ENCODE measurements at regions not wholly inside any gene's neighbourhood (a gene's known extent, or its start where the extent isn't known, plus 50 kb on each side); places are given as distances from the start of the nearest gene placed in this dataset.

DNA sequence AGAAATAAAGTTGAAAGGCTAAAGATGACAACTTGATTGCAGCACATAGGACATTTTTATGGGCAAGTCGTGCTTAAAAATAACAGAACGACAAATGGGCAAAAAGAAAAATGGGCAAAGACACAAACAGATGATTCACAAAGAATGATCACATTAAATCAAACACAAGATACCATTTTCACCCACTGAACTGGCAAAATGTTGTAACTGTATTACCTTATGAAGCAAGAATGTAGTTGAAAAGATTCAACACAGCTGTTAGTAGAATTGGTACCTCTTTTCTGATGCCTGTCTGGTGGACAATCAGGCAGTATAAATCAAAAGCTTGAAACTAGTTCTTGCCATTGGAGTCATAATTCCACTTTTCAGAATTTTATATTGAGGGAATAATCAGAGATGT, 81.0 kb upstream of the PALM2AKAP2 start:
- Mint-ChIP-seq H3K9me3 (peaks cover 5% of the 10 kb centered on the region), H3K27ac (no peak overlapping the region), H3K27me3 (ENCODE audit: low read depth) (no peaks in the 10 kb centered on the region), H3K36me3 (no peaks in the 10 kb centered on the region), H3K4me3 (no peak overlapping the region), H3K4me1 (peaks cover 3% of the 10 kb centered on the region)
- no peak for DNase-seq (ENCODE audit: low spot score in 2 of 2, unreplicated experiment in 2 of 2)
- TF ChIP-seq, protein P1, sequence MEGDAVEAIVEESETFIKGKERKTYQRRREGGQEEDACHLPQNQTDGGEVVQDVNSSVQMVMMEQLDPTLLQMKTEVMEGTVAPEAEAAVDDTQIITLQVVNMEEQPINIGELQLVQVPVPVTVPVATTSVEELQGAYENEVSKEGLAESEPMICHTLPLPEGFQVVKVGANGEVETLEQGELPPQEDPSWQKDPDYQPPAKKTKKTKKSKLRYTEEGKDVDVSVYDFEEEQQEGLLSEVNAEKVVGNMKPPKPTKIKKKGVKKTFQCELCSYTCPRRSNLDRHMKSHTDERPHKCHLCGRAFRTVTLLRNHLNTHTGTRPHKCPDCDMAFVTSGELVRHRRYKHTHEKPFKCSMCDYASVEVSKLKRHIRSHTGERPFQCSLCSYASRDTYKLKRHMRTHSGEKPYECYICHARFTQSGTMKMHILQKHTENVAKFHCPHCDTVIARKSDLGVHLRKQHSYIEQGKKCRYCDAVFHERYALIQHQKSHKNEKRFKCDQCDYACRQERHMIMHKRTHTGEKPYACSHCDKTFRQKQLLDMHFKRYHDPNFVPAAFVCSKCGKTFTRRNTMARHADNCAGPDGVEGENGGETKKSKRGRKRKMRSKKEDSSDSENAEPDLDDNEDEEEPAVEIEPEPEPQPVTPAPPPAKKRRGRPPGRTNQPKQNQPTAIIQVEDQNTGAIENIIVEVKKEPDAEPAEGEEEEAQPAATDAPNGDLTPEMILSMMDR (IDR thresholded peaks at IDR 0.05; ENCODE audit: unreplicated experiment): no peak

DNA sequence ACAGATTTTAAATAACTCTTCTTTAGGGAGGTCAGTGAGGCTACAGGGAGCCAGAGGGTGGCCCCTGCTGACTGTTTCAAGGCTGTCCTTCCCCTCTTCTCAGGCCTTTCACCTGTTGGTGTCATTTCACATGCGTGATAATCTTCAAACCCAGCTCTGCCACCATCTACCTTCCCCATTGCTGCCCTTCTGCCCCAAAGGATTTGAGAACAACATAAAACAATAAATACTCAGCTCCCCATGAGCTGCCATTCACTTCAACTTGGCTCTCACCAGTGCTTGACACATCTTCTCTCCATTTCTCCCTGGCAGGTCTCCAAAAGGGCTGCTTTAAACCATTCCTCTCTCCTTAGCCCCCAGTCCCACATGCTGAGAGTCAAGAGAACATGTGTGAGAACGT, 75.5 kb upstream of the PALM2AKAP2 start:
- DNase-seq (ENCODE audit: low spot score in 2 of 2, unreplicated experiment in 2 of 2): no peak
- TF ChIP-seq, protein P1 (IDR thresholded peaks at IDR 0.05; ENCODE audit: unreplicated experiment): no peak
- no peak overlapping the region for H3K27ac Mint-ChIP-seq
- H3K9me3 Mint-ChIP-seq: peaks cover 5% of the 10 kb centered on the region
- H3K36me3 Mint-ChIP-seq: no peaks in the 10 kb centered on the region
- no peaks in the 10 kb centered on the region for H3K4me1 Mint-ChIP-seq
- H3K4me3 Mint-ChIP-seq: no peak overlapping the region
- peaks cover 6% of the 10 kb centered on the region for H3K27me3 Mint-ChIP-seq (ENCODE audit: low read depth)

DNA sequence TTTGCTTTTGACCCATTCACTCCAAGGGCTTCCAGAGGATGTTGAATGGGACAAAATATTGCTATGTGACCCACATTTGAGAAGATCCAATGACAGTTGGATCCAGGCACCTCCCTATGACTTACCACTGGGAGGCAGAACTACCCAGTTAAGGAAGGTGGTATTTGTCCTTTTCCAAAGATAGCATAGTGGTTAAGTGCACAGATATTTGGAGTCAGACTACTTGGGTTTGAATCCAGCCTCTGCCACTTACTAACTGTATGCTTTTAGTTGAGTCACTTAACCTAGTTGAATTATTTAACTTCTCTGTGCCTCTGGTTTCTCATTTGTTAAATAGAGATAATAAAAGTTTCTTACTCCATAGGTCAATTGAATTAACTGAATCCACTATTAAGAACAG, 74.5 kb upstream of the PALM2AKAP2 start:
- H3K27ac Mint-ChIP-seq: no peak overlapping the region
- H3K36me3 Mint-ChIP-seq: no peaks in the 10 kb centered on the region
- no peak for DNase-seq (ENCODE audit: low spot score in 2 of 2, unreplicated experiment in 2 of 2)
- peaks cover 1% of the 10 kb centered on the region for H3K9me3 Mint-ChIP-seq
- H3K4me3 Mint-ChIP-seq: no peak overlapping the region
- no peaks in the 10 kb centered on the region for H3K4me1 Mint-ChIP-seq
- TF ChIP-seq, protein P1 (IDR thresholded peaks at IDR 0.05; ENCODE audit: unreplicated experiment): no peak
- H3K27me3 Mint-ChIP-seq (ENCODE audit: low read depth): peaks cover 6% of the 10 kb centered on the region

DNA sequence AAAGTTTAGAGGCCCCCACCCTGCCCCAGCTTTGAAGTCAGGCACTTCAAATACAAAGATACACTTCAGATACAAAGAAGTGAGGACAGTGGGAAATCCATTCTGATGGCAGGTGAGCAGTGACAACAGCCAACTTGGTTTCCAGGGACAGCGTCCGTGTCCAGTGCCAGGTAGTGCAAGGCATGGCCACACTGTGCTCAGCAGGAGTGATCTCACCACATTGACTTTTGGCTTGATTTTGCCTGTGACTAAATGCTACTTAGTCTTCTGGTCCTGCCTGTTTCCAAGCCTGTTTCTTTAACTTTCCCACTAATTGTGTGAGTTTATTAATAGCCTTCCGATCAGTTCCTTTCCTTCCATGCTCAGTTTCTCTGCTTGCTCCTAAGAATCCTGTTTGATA, 72.6 kb upstream of the PALM2AKAP2 start:
- TF ChIP-seq, protein P1 (IDR thresholded peaks at IDR 0.05; ENCODE audit: unreplicated experiment): no peak
- H3K9me3 Mint-ChIP-seq: no peaks in the 10 kb centered on the region
- no peak for DNase-seq (ENCODE audit: low spot score in 2 of 2, unreplicated experiment in 2 of 2)
- no peak overlapping the region for H3K27ac Mint-ChIP-seq
- H3K4me3 Mint-ChIP-seq: no peak overlapping the region
- no peaks in the 10 kb centered on the region for H3K4me1 Mint-ChIP-seq
- H3K27me3 Mint-ChIP-seq (ENCODE audit: low read depth): peaks cover 6% of the 10 kb centered on the region
- no peaks in the 10 kb centered on the region for H3K36me3 Mint-ChIP-seq

DNA sequence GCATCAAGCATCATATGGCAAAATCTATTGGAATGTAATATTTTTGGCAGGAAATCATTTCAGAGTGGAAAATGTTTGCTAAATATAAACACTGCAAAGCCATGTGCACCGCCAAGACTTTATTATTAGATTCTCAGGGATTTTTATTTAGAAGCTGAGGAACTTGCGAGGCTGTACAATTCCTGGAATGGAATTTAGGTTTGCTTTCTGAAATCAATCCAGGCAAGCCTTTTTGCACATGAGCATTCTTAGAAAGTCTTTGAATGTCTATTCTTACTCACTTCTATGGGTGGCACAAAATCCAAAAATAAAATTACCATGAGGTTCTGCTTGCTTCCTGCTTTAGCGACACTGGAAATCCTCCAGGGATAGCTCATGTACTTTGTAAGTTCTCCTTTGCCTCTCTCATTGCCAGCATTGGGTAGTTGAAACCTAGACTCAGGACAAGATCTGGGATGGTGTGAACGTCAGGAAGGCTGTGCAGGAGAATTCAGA, 71.5 kb upstream of the PALM2AKAP2 start:
- H3K36me3 Mint-ChIP-seq: no peaks in the 10 kb centered on the region
- H3K27ac Mint-ChIP-seq: no peak overlapping the region
- no peak overlapping the region for H3K4me3 Mint-ChIP-seq
- H3K9me3 Mint-ChIP-seq: no peaks in the 10 kb centered on the region
- TF ChIP-seq, protein P1 (IDR thresholded peaks at IDR 0.05; ENCODE audit: unreplicated experiment): no peak
- peaks cover 6% of the 10 kb centered on the region for H3K27me3 Mint-ChIP-seq (ENCODE audit: low read depth)
- DNase-seq (ENCODE audit: low spot score in 2 of 2, unreplicated experiment in 2 of 2): no peak
- H3K4me1 Mint-ChIP-seq: no peaks in the 10 kb centered on the region

DNA sequence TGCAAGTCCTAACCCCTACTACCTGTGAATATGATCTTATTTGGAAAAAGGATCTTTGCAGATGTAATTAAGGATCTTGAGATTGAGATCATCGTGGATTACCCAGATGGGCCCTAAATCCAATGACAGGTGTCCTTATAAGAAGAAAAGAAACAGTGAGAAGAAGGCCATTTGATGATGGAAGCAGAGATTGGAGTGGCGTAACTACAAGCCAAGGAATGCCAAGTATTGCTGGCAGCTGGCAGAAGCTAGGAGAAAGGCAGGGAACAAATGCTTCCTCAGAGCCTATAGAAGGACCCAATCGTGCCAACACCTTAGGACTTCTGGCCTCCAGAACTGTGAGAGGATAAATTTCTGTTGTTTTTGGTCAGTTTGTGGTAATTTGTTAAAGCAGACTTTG, 70.1 kb upstream of the PALM2AKAP2 start:
- no peaks in the 10 kb centered on the region for H3K4me1 Mint-ChIP-seq
- TF ChIP-seq, protein P1 (IDR thresholded peaks at IDR 0.05; ENCODE audit: unreplicated experiment): no peak
- H3K27ac Mint-ChIP-seq: no peak overlapping the region
- no peak overlapping the region for H3K4me3 Mint-ChIP-seq
- peaks cover 6% of the 10 kb centered on the region for H3K27me3 Mint-ChIP-seq (ENCODE audit: low read depth)
- DNase-seq (ENCODE audit: low spot score in 2 of 2, unreplicated experiment in 2 of 2): no peak
- H3K36me3 Mint-ChIP-seq: no peaks in the 10 kb centered on the region
- no peaks in the 10 kb centered on the region for H3K9me3 Mint-ChIP-seq

Measured in mesothelial cell of epicardium (in vitro differentiated cells).